ENCODE measurements at regions not wholly inside any gene's neighbourhood (a gene's known extent, or its start where the extent isn't known, plus 50 kb on each side); places are given as distances from the start of the nearest gene placed in this dataset.
A peak's percentile ranks its signal among the peaks of the same experiment; 100 is the strongest.
"Not testable (repeated sequence)": the region's sequence is repeated elsewhere in the genome, so short reads cannot be mapped to it uniquely, and the experiment has no call there.

GRCh38 chr11:14573539-14574057, 53.4 kb upstream of the PSMA1 start:
- not testable (repeated sequence) for DNase-seq (ENCODE audit: low read depth)

GRCh38 chr11:14577292-14577691, 57.1 kb upstream of the PSMA1 start:
- no peak for DNase-seq (ENCODE audit: low read depth)

GRCh38 chr11:14577835-14578529, 57.8 kb upstream of the PSMA1 start:
- no peak for DNase-seq (ENCODE audit: low read depth)

GRCh38 chr11:14578541-14578956, 58.4 kb upstream of the PSMA1 start:
- peak; percentile 9 for DNase-seq (ENCODE audit: low read depth)

GRCh38 chr11:14579646-14580045, 59.5 kb upstream of the PSMA1 start:
- DNase-seq (ENCODE audit: low read depth) = no peak

- DNase-seq (ENCODE audit: low read depth) = no peak
Observed at GRCh38 chr11:14582793-14583192, 60.8 kb upstream of the PDE3B start.

GRCh38 chr11:14583252-14584034, 60.2 kb upstream of the PDE3B start:
- no peak for DNase-seq (ENCODE audit: low read depth)

GRCh38 chr11:14584035-14584363, 59.6 kb upstream of the PDE3B start:
- no peak for DNase-seq (ENCODE audit: low read depth)

- no peak for DNase-seq (ENCODE audit: low read depth)
Observed at GRCh38 chr11:14584595-14584994, 59.0 kb upstream of the PDE3B start.

- no peak for DNase-seq (ENCODE audit: low read depth)
Observed at GRCh38 chr11:14585438-14585837, 58.2 kb upstream of the PDE3B start.

- DNase-seq (ENCODE audit: low read depth) = no peak
Observed at GRCh38 chr11:14587258-14587657, 56.3 kb upstream of the PDE3B start.

- no peak for DNase-seq (ENCODE audit: low read depth)
Observed at GRCh38 chr11:14588681-14589080, 54.9 kb upstream of the PDE3B start.

- DNase-seq (ENCODE audit: low read depth) = no peak
Observed at GRCh38 chr11:14589421-14589820, 54.2 kb upstream of the PDE3B start.

- DNase-seq (ENCODE audit: low read depth) = not testable (repeated sequence)
Observed at GRCh38 chr11:14591046-14591445, 52.6 kb upstream of the PDE3B start.

GRCh38 chr11:14593671-14594070, 49.9 kb upstream of the PDE3B start:
- DNase-seq (ENCODE audit: low read depth) = no peak
